HG02840 (cell line): ENCODE measurements at regions not wholly inside any gene's neighbourhood (a gene's known extent, or its start where the extent isn't known, plus 50 kb on each side); places are given as distances from the start of the nearest gene placed in this dataset.
"Not testable (repeated sequence)": the region's sequence is repeated elsewhere in the genome, so short reads cannot be mapped to it uniquely, and the experiment has no call there.

Source experiments
- ATAC-seq: cut with Tn5 transposase; IDR thresholded peaks from one replicate; pipeline ENCODE4 v1.9.1; 2021; ENCODE audit warnings: mild to moderate bottlenecking, moderate library complexity, moderate number of reproducible peaks; ENCODE audit not compliant: unreplicated experiment, low FRiP score

- ATAC-seq = no peak
Observed at GRCh38 chr17:56688151-56688550, 94.7 kb downstream of the NOG start.

GRCh38 chr17:56690441-56691291, 97.2 kb downstream of the NOG start:
- ATAC-seq = no peak

- ATAC-seq = no peak
Observed at GRCh38 chr17:56694825-56695224, 101.3 kb downstream of the NOG start.

- no peak for ATAC-seq
Observed at GRCh38 chr17:56697190-56697589, 103.7 kb downstream of the NOG start.

GRCh38 chr17:56699186-56699894, 105.8 kb downstream of the NOG start:
- ATAC-seq = no peak

- no peak for ATAC-seq
Observed at GRCh38 chr17:56700919-56701420, 107.5 kb downstream of the NOG start.

- ATAC-seq = no peak
Observed at GRCh38 chr17:56707312-56708219, 114.1 kb downstream of the NOG start.

- ATAC-seq = no peak
Observed at GRCh38 chr17:56708220-56708558, 114.7 kb downstream of the NOG start.

- ATAC-seq = no peak
Observed at GRCh38 chr17:56708670-56709410, 115.3 kb downstream of the NOG start.

GRCh38 chr17:56710986-56711385, 117.5 kb downstream of the NOG start:
- ATAC-seq = no peak

GRCh38 chr17:56715613-56716357, 117.9 kb downstream of the C17orf67 start:
- ATAC-seq = peak; percentile 78

GRCh38 chr17:56717471-56717870, 116.2 kb downstream of the C17orf67 start:
- ATAC-seq = no peak

- no peak for ATAC-seq
Observed at GRCh38 chr17:56718515-56718914, 115.2 kb downstream of the C17orf67 start.

GRCh38 chr17:56723421-56723820, 110.3 kb downstream of the C17orf67 start:
- ATAC-seq = no peak

GRCh38 chr17:56724664-56725063, 109.1 kb downstream of the C17orf67 start:
- ATAC-seq = no peak

GRCh38 chr17:56725144-56725543, 108.6 kb downstream of the C17orf67 start:
- no peak for ATAC-seq

GRCh38 chr17:56727876-56728617, 105.7 kb downstream of the C17orf67 start:
- no peak for ATAC-seq

GRCh38 chr17:56731096-56731495, 102.6 kb downstream of the C17orf67 start:
- ATAC-seq = not testable (repeated sequence)

- no peak for ATAC-seq
Observed at GRCh38 chr17:56733833-56734232, 99.9 kb downstream of the C17orf67 start.
